Lower lobe of right lung (tissue), 2 donors: ENCODE measurements at regions not wholly inside any gene's neighbourhood (a gene's known extent, or its start where the extent isn't known, plus 50 kb on each side); places are given as distances from the start of the nearest gene placed in this dataset.
A peak's percentile ranks its signal among the peaks of the same experiment; 100 is the strongest.

Source experiments
- ATAC-seq, 2 donors: fragments of 200-7000 bp; cut with Tn5 transposase; one replicate each; pipeline ENCODE4 v1.9.1; 2020 to 2022; ENCODE audit warnings: mild to moderate bottlenecking in 2 of 2, moderate library complexity in 2 of 2
- DNase-seq: peaks from one replicate; pipeline ENCODE4 v3.0.0-alpha.2; 2020
- H3K27ac ChIP-seq: fragments of 200-600 bp; one replicate; pipeline ENCODE4 v1.8.0; 2022
- H3K27me3 ChIP-seq: fragments of 200-600 bp; one replicate; pipeline ENCODE4 v1.8.0; 2022; ENCODE audit warnings: low read depth
- H3K36me3 ChIP-seq: fragments of 200-600 bp; one replicate; pipeline ENCODE4 v1.8.0; 2022; ENCODE audit warnings: mild to moderate bottlenecking
- H3K4me1 ChIP-seq: fragments of 200-600 bp; one replicate; pipeline ENCODE4 v1.8.0; 2022
- H3K4me3 ChIP-seq: fragments of 200-600 bp; one replicate; pipeline ENCODE4 v1.8.0; 2022; ENCODE audit warnings: mild to moderate bottlenecking
- H3K9me3 ChIP-seq: fragments of 200-600 bp; one replicate; pipeline ENCODE4 v1.8.0; 2022
- intact Hi-C: fragments of 100-400 bp; cut with DNase I; formaldehyde crosslinking; loops from one replicate; pipeline ENCODE4 v1.11.0; 2022
- TF ChIP-seq, protein P1 (sequence below): fragments of 200-600 bp; IDR thresholded peaks from one replicate; pipeline ENCODE4 v1.8.0; 2022; ENCODE audit warnings: antibody characterized with exemption, mild to moderate bottlenecking
- donor health status: DM: no; HTN: yes; CAD: no; lungs with severe emphysema.

DNA sequence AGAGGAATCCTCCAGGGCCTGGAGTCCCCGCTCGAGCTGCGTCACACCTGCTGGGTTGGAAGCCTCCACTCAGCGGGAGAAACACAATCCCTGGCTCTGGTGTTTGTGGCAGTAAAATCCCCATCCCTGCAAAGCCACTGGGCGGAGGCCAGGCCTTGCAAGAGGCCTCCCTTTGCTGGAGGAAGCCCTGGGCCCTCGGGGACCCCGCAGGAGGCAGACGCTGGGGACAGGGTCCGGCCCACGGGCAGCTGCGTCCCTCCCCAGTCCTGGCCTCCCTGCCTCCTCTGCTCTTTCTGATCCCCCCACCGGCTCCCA is 194.7 kb downstream of the BRD1 start:
- no peaks in the 10 kb centered on the region for H3K27me3 ChIP-seq
- no peaks in the 10 kb centered on the region for H3K36me3 ChIP-seq
- H3K4me1 ChIP-seq: peaks cover 16% of the 10 kb centered on the region
- TF ChIP-seq, protein P1, sequence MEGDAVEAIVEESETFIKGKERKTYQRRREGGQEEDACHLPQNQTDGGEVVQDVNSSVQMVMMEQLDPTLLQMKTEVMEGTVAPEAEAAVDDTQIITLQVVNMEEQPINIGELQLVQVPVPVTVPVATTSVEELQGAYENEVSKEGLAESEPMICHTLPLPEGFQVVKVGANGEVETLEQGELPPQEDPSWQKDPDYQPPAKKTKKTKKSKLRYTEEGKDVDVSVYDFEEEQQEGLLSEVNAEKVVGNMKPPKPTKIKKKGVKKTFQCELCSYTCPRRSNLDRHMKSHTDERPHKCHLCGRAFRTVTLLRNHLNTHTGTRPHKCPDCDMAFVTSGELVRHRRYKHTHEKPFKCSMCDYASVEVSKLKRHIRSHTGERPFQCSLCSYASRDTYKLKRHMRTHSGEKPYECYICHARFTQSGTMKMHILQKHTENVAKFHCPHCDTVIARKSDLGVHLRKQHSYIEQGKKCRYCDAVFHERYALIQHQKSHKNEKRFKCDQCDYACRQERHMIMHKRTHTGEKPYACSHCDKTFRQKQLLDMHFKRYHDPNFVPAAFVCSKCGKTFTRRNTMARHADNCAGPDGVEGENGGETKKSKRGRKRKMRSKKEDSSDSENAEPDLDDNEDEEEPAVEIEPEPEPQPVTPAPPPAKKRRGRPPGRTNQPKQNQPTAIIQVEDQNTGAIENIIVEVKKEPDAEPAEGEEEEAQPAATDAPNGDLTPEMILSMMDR: no peak
- no peak overlapping the region for H3K27ac ChIP-seq
- no peak for ATAC-seq
- intact Hi-C loops: no loop called here
- no peak overlapping the region for H3K4me3 ChIP-seq
- peak; percentile 39 for DNase-seq
- no peaks in the 10 kb centered on the region for H3K9me3 ChIP-seq

DNA sequence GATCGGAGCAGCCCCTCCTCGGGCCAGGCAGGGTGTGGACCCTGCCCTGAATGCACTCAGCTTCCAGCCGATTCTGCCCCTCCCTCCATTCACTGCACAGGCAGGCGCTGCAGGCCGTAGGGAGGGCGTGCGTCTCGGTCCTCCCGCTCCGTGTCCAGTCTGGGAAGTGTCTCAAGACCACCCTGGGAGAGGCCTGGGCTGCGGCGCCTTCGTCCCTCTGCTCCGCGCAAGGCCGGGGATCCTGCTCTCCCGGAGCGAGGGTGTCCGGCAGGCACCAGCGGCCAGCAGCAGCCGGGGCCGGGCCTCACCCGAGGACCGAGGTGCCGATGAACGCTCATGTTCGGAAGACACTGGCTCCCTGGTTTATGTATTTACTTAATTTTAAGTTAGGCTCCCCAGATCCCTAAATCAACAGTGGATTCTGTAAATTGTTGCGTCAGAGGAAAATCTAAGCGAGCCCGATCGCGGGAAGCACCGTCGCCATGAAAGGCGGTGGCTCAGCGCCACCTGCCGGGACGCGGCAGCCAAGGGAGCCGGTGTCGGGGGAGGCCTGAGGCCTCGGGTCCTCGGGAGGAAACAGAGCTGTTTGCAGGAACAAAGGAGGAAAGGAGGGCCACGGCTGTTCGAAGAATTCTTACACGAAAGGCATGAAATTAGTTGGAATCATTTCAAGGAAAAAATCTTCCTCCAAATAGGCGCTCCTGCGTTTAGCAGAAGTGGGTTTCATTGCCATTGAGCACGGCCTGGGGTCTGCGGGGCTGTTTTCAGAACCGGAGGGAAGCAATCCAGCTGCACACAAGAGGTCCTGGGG is 195.3 kb downstream of the BRD1 start:
- Histone ChIP-seq H3K27me3 (no peaks in the 10 kb centered on the region), H3K27ac (peak overlapping the region; percentile 39), H3K4me1 (peaks cover 16% of the 10 kb centered on the region), H3K9me3 (no peaks in the 10 kb centered on the region), H3K36me3 (no peaks in the 10 kb centered on the region), H3K4me3 (peak overlapping the region; percentile 43)
- intact Hi-C loops: no loop called here
- TF ChIP-seq, protein P1: peak; percentile 86
- ATAC-seq: peak; percentile 54 to 71
- peak; percentile 51 for DNase-seq

DNA sequence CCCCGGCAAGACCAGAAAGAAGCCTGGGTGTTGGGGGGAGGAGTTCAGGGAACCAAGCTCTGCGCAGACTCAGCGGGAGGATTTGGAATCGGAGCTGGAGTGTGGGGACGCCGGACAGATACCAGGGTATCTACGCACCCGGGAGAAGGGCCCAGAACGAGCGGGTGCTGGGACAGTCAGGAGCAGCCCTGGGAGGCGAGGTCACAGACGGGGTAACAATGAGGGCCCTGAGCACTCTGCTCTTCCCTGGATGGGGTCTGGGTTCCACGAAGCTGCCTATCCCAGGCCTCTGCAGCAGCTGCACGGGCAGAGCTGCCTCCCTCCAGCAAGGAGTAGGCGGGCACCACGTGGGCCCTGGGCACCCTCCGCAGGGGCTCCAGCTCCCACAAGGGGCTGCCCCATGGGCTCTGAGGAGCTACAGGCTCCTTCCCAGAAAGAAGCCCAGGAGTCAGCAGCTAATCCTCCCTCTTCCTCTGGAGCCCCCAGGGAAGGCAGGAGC is 197.2 kb downstream of the BRD1 start:
- peaks cover 16% of the 10 kb centered on the region for H3K4me1 ChIP-seq
- TF ChIP-seq, protein P1: no peak
- H3K9me3 ChIP-seq: no peaks in the 10 kb centered on the region
- intact Hi-C loops: no loop called here
- H3K27me3 ChIP-seq: no peaks in the 10 kb centered on the region
- ATAC-seq (no peak), DNase-seq (peak; percentile 27)
- H3K27ac ChIP-seq: no peak overlapping the region
- no peaks in the 10 kb centered on the region for H3K36me3 ChIP-seq
- no peak overlapping the region for H3K4me3 ChIP-seq

DNA sequence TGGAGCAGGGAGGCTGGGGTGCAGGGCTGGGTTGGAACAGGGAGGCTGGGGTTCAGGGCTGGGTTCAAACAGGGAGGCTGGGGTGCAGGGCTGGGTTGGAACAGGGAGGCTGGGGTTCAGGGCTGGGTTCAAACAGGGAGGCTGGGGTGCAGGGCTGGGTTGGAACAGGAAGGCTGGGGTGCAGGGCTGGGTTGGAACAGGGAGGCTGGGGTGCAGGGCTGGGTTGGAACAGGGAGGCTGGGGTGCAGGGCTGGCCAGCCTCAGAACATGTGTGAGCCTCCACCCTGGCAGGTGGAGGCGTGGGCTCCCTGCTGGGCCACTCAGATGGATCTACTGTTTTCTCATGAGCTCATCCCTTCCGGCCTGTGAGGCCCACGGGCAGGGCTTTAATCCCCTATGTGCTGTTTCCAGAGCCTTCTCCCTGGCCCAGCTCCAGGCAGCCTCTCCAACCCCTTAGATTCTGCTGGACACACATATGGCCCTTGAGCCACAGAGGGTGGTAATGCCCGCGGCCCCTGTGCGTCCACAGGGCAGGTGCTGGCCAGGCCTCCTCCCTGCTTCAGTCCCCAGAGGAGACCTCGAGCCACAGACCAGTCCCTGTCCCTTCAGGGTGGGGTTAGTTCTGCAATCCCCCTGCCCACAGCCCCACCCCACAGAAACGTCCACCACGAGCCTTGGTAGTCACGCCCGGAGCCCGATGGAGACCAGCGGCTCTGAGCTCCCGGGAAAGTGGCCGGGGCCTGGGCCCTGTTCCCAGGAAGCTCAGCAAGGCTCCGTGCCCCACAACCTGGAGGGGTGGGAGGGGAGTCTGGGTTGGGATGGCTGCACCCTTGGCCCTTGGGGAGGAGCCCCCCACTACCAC is 197.9 kb downstream of the BRD1 start:
- no peaks in the 10 kb centered on the region for H3K9me3 ChIP-seq
- intact Hi-C loops: no loop called here
- H3K36me3 ChIP-seq: no peaks in the 10 kb centered on the region
- DNase-seq: peak; percentile 42
- H3K27me3 ChIP-seq: no peaks in the 10 kb centered on the region
- TF ChIP-seq, protein P1: no peak
- ATAC-seq: no peak
- peaks cover 16% of the 10 kb centered on the region for H3K4me1 ChIP-seq
- H3K4me3 ChIP-seq: no peak overlapping the region
- H3K27ac ChIP-seq: no peak overlapping the region

DNA sequence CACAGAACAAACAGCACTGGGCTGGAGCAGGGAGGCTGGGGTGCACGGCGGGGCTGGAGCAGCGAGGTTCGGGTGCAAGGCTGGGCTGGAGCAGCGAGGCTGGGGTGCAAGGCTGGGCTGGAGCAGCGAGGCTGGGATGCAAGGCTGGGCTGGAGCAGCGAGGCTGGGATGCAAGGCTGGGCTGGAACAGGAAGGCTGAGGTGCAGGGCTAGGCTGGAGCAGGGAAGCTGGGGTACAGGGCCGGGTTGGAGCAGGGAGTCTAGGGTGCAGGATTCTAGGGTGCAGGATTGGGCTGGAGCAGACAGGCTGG is 198.5 kb downstream of the BRD1 start:
- no peaks in the 10 kb centered on the region for H3K9me3 ChIP-seq
- DNase-seq: no peak
- intact Hi-C loops: no loop called here
- no peaks in the 10 kb centered on the region for H3K36me3 ChIP-seq
- no peaks in the 10 kb centered on the region for H3K27me3 ChIP-seq
- peaks cover 16% of the 10 kb centered on the region for H3K4me1 ChIP-seq
- ATAC-seq: no peak
- no peak overlapping the region for H3K4me3 ChIP-seq
- TF ChIP-seq, protein P1: no peak
- no peak overlapping the region for H3K27ac ChIP-seq
